ENCODE measurements at regions not wholly inside any gene's neighbourhood (a gene's known extent, or its start where the extent isn't known, plus 50 kb on each side); places are given as distances from the start of the nearest gene placed in this dataset.

GRCh38 chr2:195468771-195469170 is 188.3 kb upstream of the SLC39A10 start:
- H3K4me1 ChIP-seq (ENCODE audit: control insufficient read depth in 1 of 2, insufficient read depth in 2 of 2, low read depth in 1 of 2, low read length in 1 of 2) = no peaks in the 10 kb centered on the region
- TF ChIP-seq CHD2 (IDR thresholded peaks at IDR 0.05; ENCODE audit: low read length, partially characterized antibody) (no peak), RFX5 (IDR thresholded peaks at IDR 0.05; ENCODE audit: low read length) (no peak), MAX (IDR thresholded peaks at IDR 0.05; ENCODE audit: low read depth) (no peak), MEF2A (IDR thresholded peaks at IDR 0.05; ENCODE audit: borderline replicate concordance, low read depth) (no peak), POLR2AphosphoS5 (IDR thresholded peaks at IDR 0.05; ENCODE audit: low read depth, low read length) (no peak), CTCF (IDR thresholded peaks at IDR 0.05) (no peak), USF1 (IDR thresholded peaks at IDR 0.05; ENCODE audit: borderline replicate concordance, low read depth) (no peak), IRF3 (IDR thresholded peaks at IDR 0.05; ENCODE audit: low read depth, low read length) (no peak), NFIC (IDR thresholded peaks at IDR 0.05; ENCODE audit: borderline replicate concordance) (no peak), FOXJ3 (CRISPR knock-in tag; IDR thresholded peaks at IDR 0.05) (no peak), FOSL2 (IDR thresholded peaks at IDR 0.05; ENCODE audit: borderline replicate concordance, low read depth) (no peak), GABPA (IDR thresholded peaks at IDR 0.05; ENCODE audit: low read depth) (no peak), PBX3 (IDR thresholded peaks at IDR 0.05) (no peak), USF2 (IDR thresholded peaks at IDR 0.05; ENCODE audit: borderline replicate concordance, low read depth, low read length) (no peak), YY1 (IDR thresholded peaks at IDR 0.05; ENCODE audit: low read depth) (no peak), ELF1 (IDR thresholded peaks at IDR 0.05) (no peak), RAD21 (IDR thresholded peaks at IDR 0.05; ENCODE audit: low read length) (no peak), TAF1 (IDR thresholded peaks at IDR 0.05; ENCODE audit: borderline replicate concordance, low read depth, low read length) (no peak)
- no peaks in the 10 kb centered on the region for H3F3A ChIP-seq (replicated peaks; ENCODE audit: insufficient read depth)
- peaks cover 7% of the 10 kb centered on the region; the same call in 1 of the 2 replicates for H3K9me3 ChIP-seq
- H3K27ac ChIP-seq (ENCODE audit: low read depth in 2 of 2, low read length in 1 of 2) = no peak overlapping the region
- H3K4me2 ChIP-seq = no peak overlapping the region
- no peak overlapping the region for H3K9ac ChIP-seq
- H3K27me3 ChIP-seq (ENCODE audit: insufficient read depth) = no peaks in the 10 kb centered on the region
- H4K20me1 ChIP-seq (ENCODE audit: insufficient read depth) = no peaks in the 10 kb centered on the region
- no peaks in the 10 kb centered on the region for H3K9me2 ChIP-seq
- H3K36me3 ChIP-seq (replicated peaks in 1 of 2; ENCODE audit: control insufficient read depth in 1 of 2, insufficient read depth in 2 of 2, low read length in 1 of 2) = no peaks in the 10 kb centered on the region
- DNase-seq = no peak
- ChIA-PET POLR2A (no interaction called here), CTCF (no interaction called here)
- WGBS (ENCODE audit: low lambda C conversion rate) = 91% methylated on average over 2 of the region's 2 CpGs
- H3K79me2 ChIP-seq (ENCODE audit: insufficient read depth) = no peaks in the 10 kb centered on the region
- no peak overlapping the region for H2AFZ ChIP-seq (ENCODE audit: low read depth)
- H3K4me3 ChIP-seq (ENCODE audit: low read depth in 2 of 2, low read length in 1 of 2) = no peak overlapping the region
